EH (cell line): ENCODE measurements at regions not wholly inside any gene's neighbourhood (a gene's known extent, or its start where the extent isn't known, plus 50 kb on each side); places are given as distances from the start of the nearest gene placed in this dataset.
"Not testable (repeated sequence)": the region's sequence is repeated elsewhere in the genome, so short reads cannot be mapped to it uniquely, and the experiment has no call there.

Experiments used
- DNase-seq: peaks from one replicate; pipeline ENCODE4 v3.0.0-alpha.2; 2015; ENCODE audit warnings: low read depth

GRCh38 chr4:149039786-149040185, 597.6 kb upstream of the NR3C2 start:
- not testable (repeated sequence) for DNase-seq

- peak; percentile 9 for DNase-seq
Measured at GRCh38 chr4:149031399-149031798, 589.2 kb upstream of the NR3C2 start.

GRCh38 chr4:149029056-149029651, 586.9 kb upstream of the NR3C2 start:
- no peak for DNase-seq

- DNase-seq: no peak
Measured at GRCh38 chr4:149026696-149027095, 584.5 kb upstream of the NR3C2 start.

GRCh38 chr4:149017002-149017734, 575.0 kb upstream of the NR3C2 start:
- no peak for DNase-seq

GRCh38 chr4:149009223-149009622, 567.0 kb upstream of the NR3C2 start:
- DNase-seq: no peak

GRCh38 chr4:149008415-149009025, 566.3 kb upstream of the NR3C2 start:
- no peak for DNase-seq

- no peak for DNase-seq
Measured at GRCh38 chr4:149005191-149005590, 563.0 kb upstream of the NR3C2 start.

GRCh38 chr4:148999924-149000323, 557.7 kb upstream of the NR3C2 start:
- no peak for DNase-seq

GRCh38 chr4:148998719-148999118, 556.5 kb upstream of the NR3C2 start:
- peak; percentile 46 for DNase-seq

- no peak for DNase-seq
Measured at GRCh38 chr4:148986951-148987350, 544.7 kb upstream of the NR3C2 start.

GRCh38 chr4:148984951-148985350, 542.7 kb upstream of the NR3C2 start:
- DNase-seq: no peak

GRCh38 chr4:148982200-148982599, 540.0 kb upstream of the NR3C2 start:
- DNase-seq: no peak

GRCh38 chr4:148980782-148981480, 538.7 kb upstream of the NR3C2 start:
- DNase-seq: no peak

GRCh38 chr4:148978301-148978700, 536.1 kb upstream of the NR3C2 start:
- no peak for DNase-seq

- no peak for DNase-seq
Measured at GRCh38 chr4:148975464-148975863, 533.2 kb upstream of the NR3C2 start.

- no peak for DNase-seq
Measured at GRCh38 chr4:148965080-148965479, 522.9 kb upstream of the NR3C2 start.

GRCh38 chr4:148964456-148964855, 522.2 kb upstream of the NR3C2 start:
- no peak for DNase-seq

- DNase-seq: peak; percentile 45
Measured at GRCh38 chr4:148962539-148963290, 520.5 kb upstream of the NR3C2 start.

GRCh38 chr4:148961526-148961925, 519.3 kb upstream of the NR3C2 start:
- no peak for DNase-seq

- DNase-seq: no peak
Measured at GRCh38 chr4:148958317-148958716, 516.1 kb upstream of the NR3C2 start.
